Left lung (tissue), 4 donors: ENCODE measurements at regions not wholly inside any gene's neighbourhood (a gene's known extent, or its start where the extent isn't known, plus 50 kb on each side); places are given as distances from the start of the nearest gene placed in this dataset.

Experiments used
- ATAC-seq: fragments of 200-7000 bp; cut with Tn5 transposase; one replicate; pipeline ENCODE4 v1.9.1; 2020; ENCODE audit warnings: moderate library complexity
- DNase-seq, 4 donors: peaks; one replicate each; pipeline ENCODE4 v3.0.0-alpha.2; 2013 to 2020
- H3K27ac ChIP-seq, 2 donors: fragments of 200-600 bp; sonication (generic) in 1 of 2; one replicate each; pipeline versions ENCODE4 v1.5.0 to v1.8.0; 2020 to 2021
- H3K27me3 ChIP-seq, 2 donors: fragments of 200-600 bp; sonication (generic) in 1 of 2; one replicate each; pipeline versions ENCODE4 v1.5.0 to v1.8.0; 2020 to 2021
- H3K36me3 ChIP-seq, 2 donors: fragments of 200-600 bp; sonication (generic) in 1 of 2; one replicate each; pipeline versions ENCODE4 v1.5.0 to v1.8.0; 2020 to 2021
- H3K4me1 ChIP-seq, 2 donors: fragments of 200-600 bp; one replicate each; pipeline ENCODE4 v1.8.0; 2021
- H3K4me3 ChIP-seq, 2 donors: fragments of 200-600 bp; sonication (generic) in 1 of 2; one replicate each; pipeline versions ENCODE4 v1.5.0 to v1.8.0; 2020 to 2021; ENCODE audit warnings: mild to moderate bottlenecking in 1 of 2
- H3K9me3 ChIP-seq, 2 donors: fragments of 200-600 bp; sonication (generic) in 1 of 2; one replicate each; pipeline versions ENCODE4 v1.5.0 to v1.8.0; 2020 to 2021
- CTCF ChIP-seq, 2 donors: fragments of 200-600 bp; sonication (generic) in 1 of 2; IDR thresholded peaks; one replicate each; pipeline versions ENCODE4 v1.5.0 to v1.8.0; 2021; ENCODE audit warnings: antibody characterized with exemption in 2 of 2
- intact Hi-C, 2 donors: fragments of 100-400 bp; cut with DNase I; formaldehyde crosslinking; loops; one replicate each; pipeline versions ENCODE4 v1.11.2 to v1.14.2; 2022
- donor health status: DM: no; HTN: yes; CAD: no.
- donor health status: DM: no; HTN: no; CAD: no.

- Histone ChIP-seq H3K27me3 (no peaks in the 10 kb centered on the region), H3K4me3 (no peak overlapping the region), H3K4me1 (no peaks in the 10 kb centered on the region), H3K9me3 (no peaks in the 10 kb centered on the region), H3K27ac (no peak overlapping the region), H3K36me3 (no peaks in the 10 kb centered on the region)
- TF ChIP-seq CTCF (IDR thresholded peaks at IDR 0.05), result no peak
- DNase-seq (no peak), ATAC-seq (no peak)
- intact Hi-C loops, result no loop called here
These were observed 244.1 kb upstream of the MON1B start for GRCh38 chr16:76946879-76947278.

DNA sequence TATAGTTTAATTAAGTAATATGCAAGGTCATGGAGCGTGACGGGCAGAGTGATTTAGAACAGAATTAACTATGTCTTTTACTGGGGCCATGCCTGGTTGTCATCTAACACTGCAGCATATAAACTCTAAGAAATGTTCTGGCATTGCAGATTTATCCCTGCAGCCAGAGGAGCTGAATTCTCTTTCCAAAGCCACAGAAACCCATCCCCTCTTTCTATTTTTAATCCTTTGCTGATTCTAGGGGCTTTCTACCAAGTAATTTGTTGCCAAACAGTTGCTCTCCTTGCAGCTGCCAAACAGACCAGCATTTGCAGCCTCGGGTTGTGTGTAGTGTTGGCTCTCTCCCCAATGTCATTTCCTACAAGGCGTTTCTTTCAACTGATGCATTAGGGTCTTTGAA is 243.2 kb upstream of the MON1B start:
- Histone ChIP-seq H3K4me3 (no peak overlapping the region), H3K9me3 (peaks cover 0 to 6% of the 10 kb centered on the region in 2 donors), H3K4me1 (no peaks in the 10 kb centered on the region), H3K27me3 (no peaks in the 10 kb centered on the region), H3K27ac (no peak overlapping the region), H3K36me3 (no peaks in the 10 kb centered on the region)
- no peak for TF ChIP-seq CTCF (IDR thresholded peaks at IDR 0.05)
- intact Hi-C loops, result no loop called here
- DNase-seq (peak in 2 of 4 donors; percentile 76 to 83), ATAC-seq (no peak)

DNA sequence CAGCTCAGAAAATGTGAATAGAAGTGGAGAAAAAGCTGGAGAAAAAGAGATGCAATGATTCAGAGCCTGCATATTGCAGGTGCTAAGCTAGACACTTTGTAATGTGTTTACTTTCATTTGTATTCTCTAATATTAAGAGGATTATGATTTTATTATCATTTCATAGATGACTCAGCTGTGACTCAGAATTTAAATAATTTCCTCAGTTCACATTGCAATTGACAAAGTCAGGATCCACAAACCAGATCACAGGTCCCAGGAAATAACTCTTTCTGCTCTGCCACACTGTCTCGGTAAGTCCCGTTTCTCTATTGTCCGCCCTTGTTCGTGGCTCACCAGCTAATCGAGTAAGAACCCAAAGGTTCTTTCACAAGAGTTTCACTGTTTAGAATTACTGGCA is 235.4 kb upstream of the MON1B start:
- ATAC-seq, result no peak
- no peak overlapping the region for H3K4me3 ChIP-seq
- H3K27ac ChIP-seq, result no peak overlapping the region
- no peaks in the 10 kb centered on the region for H3K27me3 ChIP-seq
- H3K36me3 ChIP-seq, result no peaks in the 10 kb centered on the region
- no peaks in the 10 kb centered on the region for H3K4me1 ChIP-seq
- intact Hi-C loops, result no loop called here
- DNase-seq, result no peak
- H3K9me3 ChIP-seq, result peaks cover 0 to 6% of the 10 kb centered on the region in 2 donors
- no peak for TF ChIP-seq CTCF (IDR thresholded peaks at IDR 0.05)

DNA sequence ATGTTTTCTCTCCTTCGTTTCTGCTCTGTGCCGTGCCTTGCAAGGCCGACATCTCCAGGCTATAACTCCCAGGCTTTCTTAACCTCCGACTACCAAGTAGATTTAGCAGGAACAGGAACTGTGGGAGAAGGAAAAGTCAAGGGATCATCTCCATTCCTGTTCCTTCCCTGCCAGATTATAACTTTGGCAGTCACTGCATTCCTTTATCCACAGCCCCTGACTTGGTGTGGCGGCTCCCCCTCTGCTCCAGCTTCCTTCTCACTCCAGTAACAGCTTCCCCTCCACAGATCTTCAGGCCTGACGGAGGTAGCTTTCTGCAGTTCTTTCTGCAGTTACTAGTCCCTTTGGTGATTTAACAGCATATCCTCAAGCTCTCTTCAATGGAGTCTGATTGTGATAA is 234.6 kb upstream of the MON1B start:
- H3K9me3 ChIP-seq, result peaks cover 0 to 6% of the 10 kb centered on the region in 2 donors
- no peaks in the 10 kb centered on the region for H3K27me3 ChIP-seq
- ATAC-seq, result no peak
- H3K27ac ChIP-seq, result no peak overlapping the region
- H3K4me1 ChIP-seq, result no peaks in the 10 kb centered on the region
- no peak for TF ChIP-seq CTCF (IDR thresholded peaks at IDR 0.05)
- intact Hi-C loops, result no loop called here
- H3K4me3 ChIP-seq, result no peak overlapping the region
- DNase-seq, result peak in 1 of 4 donors; percentile 12
- no peaks in the 10 kb centered on the region for H3K36me3 ChIP-seq

- Histone ChIP-seq H3K9me3 (peaks cover 0 to 6% of the 10 kb centered on the region in 2 donors), H3K36me3 (no peaks in the 10 kb centered on the region), H3K4me1 (no peaks in the 10 kb centered on the region), H3K27ac (no peak overlapping the region), H3K27me3 (no peaks in the 10 kb centered on the region), H3K4me3 (no peak overlapping the region)
- ATAC-seq (no peak), DNase-seq (peak in 1 of 4 donors; percentile 17)
- TF ChIP-seq CTCF (IDR thresholded peaks at IDR 0.05), result no peak
- intact Hi-C loops, result no loop called here
These were observed 234.1 kb upstream of the MON1B start for GRCh38 chr16:76956841-76957240.
